ENCODE measurements at regions not wholly inside any gene's neighbourhood (a gene's known extent, or its start where the extent isn't known, plus 50 kb on each side); places are given as distances from the start of the nearest gene placed in this dataset.

DNA sequence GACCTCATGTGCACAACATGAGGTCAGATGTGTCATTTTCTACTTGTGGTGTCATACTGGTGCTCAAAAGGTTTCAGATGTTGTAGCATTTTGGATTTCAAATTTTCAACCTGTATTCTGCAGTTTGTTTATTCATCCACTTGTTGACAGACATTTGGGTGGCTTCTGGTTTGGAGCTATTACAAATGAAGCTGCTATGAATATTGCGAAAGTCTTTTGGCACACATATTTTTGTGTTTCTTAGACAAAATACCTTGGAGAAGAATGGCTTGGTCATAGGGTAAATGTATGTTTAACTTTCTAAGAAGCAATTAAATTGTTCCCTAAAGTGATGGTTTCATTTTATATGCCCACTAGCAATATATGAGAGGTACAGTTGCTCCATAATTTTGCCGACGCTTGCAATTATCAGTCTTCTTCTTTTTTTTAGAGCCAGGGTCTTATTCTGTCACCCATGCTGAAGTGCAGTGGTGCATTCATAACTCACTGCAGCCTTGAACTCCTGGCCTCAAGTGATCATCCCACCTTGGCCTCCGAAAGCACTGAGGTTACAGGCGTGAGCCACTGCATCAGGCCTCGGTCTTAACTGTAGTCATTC is 70.7 kb upstream of the TRPC7 start:
- CTCF ChIA-PET = no interaction called here
- POLR2A ChIA-PET = no interaction called here
- TF ChIP-seq ELF4 (IDR thresholded peaks at IDR 0.05) = no peak
- TF ChIP-seq FOXM1 (IDR thresholded peaks at IDR 0.05; ENCODE audit: borderline replicate concordance) = no peak
- no peak for TF ChIP-seq FOXA1 (IDR thresholded peaks at IDR 0.05)
- no peak for TF ChIP-seq SP1 (IDR thresholded peaks at IDR 0.05)
- TF ChIP-seq CTBP1 (IDR thresholded peaks at IDR 0.05; ENCODE audit: borderline replicate concordance) = no peak
- no peak for TF ChIP-seq HDGF (IDR thresholded peaks at IDR 0.05; ENCODE audit: borderline replicate concordance)
- TF ChIP-seq, protein P1, sequence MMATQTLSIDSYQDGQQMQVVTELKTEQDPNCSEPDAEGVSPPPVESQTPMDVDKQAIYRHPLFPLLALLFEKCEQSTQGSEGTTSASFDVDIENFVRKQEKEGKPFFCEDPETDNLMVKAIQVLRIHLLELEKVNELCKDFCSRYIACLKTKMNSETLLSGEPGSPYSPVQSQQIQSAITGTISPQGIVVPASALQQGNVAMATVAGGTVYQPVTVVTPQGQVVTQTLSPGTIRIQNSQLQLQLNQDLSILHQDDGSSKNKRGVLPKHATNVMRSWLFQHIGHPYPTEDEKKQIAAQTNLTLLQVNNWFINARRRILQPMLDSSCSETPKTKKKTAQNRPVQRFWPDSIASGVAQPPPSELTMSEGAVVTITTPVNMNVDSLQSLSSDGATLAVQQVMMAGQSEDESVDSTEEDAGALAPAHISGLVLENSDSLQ (IDR thresholded peaks at IDR 0.05) = no peak
- no peak for TF ChIP-seq BHLHE40 (IDR thresholded peaks at IDR 0.05; ENCODE audit: borderline replicate concordance)
- no peak for DNase-seq (ENCODE audit: extremely low spot score)

DNA sequence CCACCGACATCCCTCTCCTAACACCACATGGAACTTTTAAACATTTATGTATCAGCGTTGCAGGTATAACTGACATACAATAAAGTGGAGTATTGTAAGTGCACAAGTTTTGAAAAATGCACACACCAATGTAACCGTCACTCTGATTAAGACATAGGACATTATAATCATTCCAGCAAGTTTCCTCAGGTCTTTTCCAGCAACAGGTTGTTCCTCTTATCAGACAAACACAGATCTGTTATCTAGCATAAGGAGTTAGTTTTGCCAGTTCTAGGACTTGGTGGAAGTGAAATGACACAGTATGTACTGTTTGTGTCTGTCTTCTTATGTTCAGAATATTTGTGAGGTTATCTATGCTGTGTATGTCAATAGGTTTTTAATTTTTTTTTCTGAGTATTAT is 69.5 kb upstream of the TRPC7 start:
- ChIA-PET CTCF (no interaction called here), POLR2A (no interaction called here)
- DNase-seq (ENCODE audit: extremely low spot score) = no peak
- no peak for TF ChIP-seq CTBP1 (IDR thresholded peaks at IDR 0.05; ENCODE audit: borderline replicate concordance)
- no peak for TF ChIP-seq ZNF384 (IDR thresholded peaks at IDR 0.05)
- TF ChIP-seq SUZ12 (IDR thresholded peaks at IDR 0.05) = no peak
- no peak for TF ChIP-seq ARNT (IDR thresholded peaks at IDR 0.05)
- TF ChIP-seq LEF1 (IDR thresholded peaks at IDR 0.05; ENCODE audit: borderline replicate concordance) = no peak
- no peak for TF ChIP-seq FOXM1 (IDR thresholded peaks at IDR 0.05; ENCODE audit: borderline replicate concordance)
- no peak for TF ChIP-seq NFRKB (IDR thresholded peaks at IDR 0.05)

DNA sequence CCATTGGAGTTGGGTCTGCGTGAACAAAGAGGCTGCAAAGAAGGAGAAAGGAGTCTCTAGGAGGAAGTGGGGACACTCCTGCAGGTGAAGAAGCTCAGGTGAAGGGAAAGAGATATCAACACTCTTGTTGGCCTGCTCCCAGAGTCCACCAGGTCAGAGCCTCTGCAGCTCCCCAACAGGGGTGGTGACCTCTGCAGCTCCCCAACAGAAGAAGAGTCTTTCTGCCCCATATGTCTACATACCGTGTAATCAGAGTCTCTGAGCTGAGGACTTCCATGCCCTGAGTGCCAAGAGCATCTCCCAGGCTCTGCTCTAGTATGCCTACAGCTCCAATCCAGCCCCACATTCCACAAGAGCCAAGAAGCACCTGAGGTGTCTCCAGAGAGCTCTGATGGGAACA is 67.4 kb upstream of the TRPC7 start:
- no peak for TF ChIP-seq ZNF384 (IDR thresholded peaks at IDR 0.05)
- no peak for TF ChIP-seq ARNT (IDR thresholded peaks at IDR 0.05)
- TF ChIP-seq FOXK2 (IDR thresholded peaks at IDR 0.05) = no peak
- TF ChIP-seq, protein P1 (IDR thresholded peaks at IDR 0.05) = no peak
- no peak for TF ChIP-seq SP1 (IDR thresholded peaks at IDR 0.05)
- TF ChIP-seq FOXA1 (IDR thresholded peaks at IDR 0.05) = no peak
- no peak for DNase-seq (ENCODE audit: extremely low spot score)
- POLR2A ChIA-PET = no interaction called here
- CTCF ChIA-PET = no interaction called here

DNA sequence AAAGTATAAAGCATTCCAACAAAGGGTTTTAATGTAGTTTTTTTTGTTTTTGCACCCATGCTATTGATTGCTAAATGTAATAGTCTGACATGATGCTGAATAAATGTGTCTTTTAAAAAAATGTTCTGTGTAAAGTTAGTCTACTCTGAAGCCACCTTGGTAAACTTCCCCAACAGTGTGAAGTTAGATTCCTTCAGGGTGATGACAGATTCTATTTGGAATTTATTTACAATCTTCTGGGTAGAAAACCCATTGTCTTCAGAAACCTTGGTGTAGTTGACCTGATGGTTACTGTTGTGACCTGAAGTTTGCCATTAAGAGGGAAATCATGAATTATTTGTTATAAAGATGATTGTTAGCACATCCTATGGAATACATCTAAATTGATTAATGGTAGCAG is 64.7 kb upstream of the TRPC7 start:
- TF ChIP-seq ZNF384 (IDR thresholded peaks at IDR 0.05) = no peak
- TF ChIP-seq, protein P1 (IDR thresholded peaks at IDR 0.05) = no peak
- no peak for TF ChIP-seq CTBP1 (IDR thresholded peaks at IDR 0.05; ENCODE audit: borderline replicate concordance)
- TF ChIP-seq TARDBP (IDR thresholded peaks at IDR 0.05) = no peak
- no peak for TF ChIP-seq BHLHE40 (IDR thresholded peaks at IDR 0.05; ENCODE audit: borderline replicate concordance)
- TF ChIP-seq FOXK2 (IDR thresholded peaks at IDR 0.05) = no peak
- TF ChIP-seq ELF4 (IDR thresholded peaks at IDR 0.05) = no peak
- TF ChIP-seq SP1 (IDR thresholded peaks at IDR 0.05) = no peak
- TF ChIP-seq L3MBTL2 (conservative IDR thresholded peaks at IDR 0.05) = no peak
- TF ChIP-seq LEF1 (IDR thresholded peaks at IDR 0.05; ENCODE audit: borderline replicate concordance) = no peak
- TF ChIP-seq SUZ12 (IDR thresholded peaks at IDR 0.05) = no peak
- no peak for TF ChIP-seq FOXM1 (IDR thresholded peaks at IDR 0.05; ENCODE audit: borderline replicate concordance)
- TF ChIP-seq HDGF (IDR thresholded peaks at IDR 0.05; ENCODE audit: borderline replicate concordance) = no peak
- no peak for TF ChIP-seq ARNT (IDR thresholded peaks at IDR 0.05)
- POLR2A ChIA-PET = no interaction called here
- no peak for DNase-seq (ENCODE audit: extremely low spot score)
- CTCF ChIA-PET = no interaction called here

DNA sequence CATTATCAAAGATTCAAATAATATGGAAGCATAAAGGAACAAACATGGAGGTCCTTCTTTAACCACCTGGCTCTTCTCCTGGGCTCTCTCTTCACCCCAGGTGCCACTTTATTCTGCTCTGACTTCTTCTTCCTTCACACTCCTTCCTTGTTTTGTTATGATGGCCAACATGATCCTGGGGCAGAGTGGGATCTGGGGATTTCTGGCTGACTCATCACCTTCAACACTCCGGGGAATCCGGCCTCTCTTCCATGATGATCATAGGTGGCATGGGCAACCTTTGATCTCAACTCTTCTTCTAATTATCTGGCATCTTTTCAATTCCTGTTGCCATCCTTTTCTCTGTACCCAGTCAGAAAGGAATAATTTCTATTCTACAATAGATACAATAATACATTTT is 62.1 kb upstream of the TRPC7 start:
- TF ChIP-seq ARNT (IDR thresholded peaks at IDR 0.05) = no peak
- TF ChIP-seq, protein P1 (IDR thresholded peaks at IDR 0.05) = no peak
- ChIA-PET CTCF (no interaction called here), POLR2A (no interaction called here)
- DNase-seq (ENCODE audit: extremely low spot score) = no peak

DNA sequence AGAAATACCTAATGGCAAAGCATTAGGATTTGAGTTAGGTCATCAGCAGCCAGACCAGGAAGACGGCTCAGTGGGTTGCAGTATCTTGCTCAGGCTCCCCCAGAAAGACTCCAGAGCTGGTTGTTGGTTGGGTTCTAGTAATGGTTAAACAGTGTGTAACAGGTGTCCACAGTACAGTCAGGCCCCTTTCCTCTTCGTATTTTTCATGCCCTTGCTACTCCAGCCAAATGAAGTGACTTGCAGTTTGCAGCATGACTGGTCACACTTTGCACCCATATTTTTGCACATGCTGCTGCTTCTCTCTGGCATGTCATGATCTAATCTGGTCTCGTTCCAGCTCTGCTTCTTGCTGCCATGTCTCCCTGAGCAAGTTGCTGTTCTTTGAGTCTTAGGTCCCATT is 60.6 kb upstream of the TRPC7 start:
- ChIA-PET POLR2A (no interaction called here), CTCF (interaction anchor here (1.3 to 1.6 kb wide), 2 partner anchors 68 to 151 kb away, joined by 3 to 5 read pairs; no protein-coding TSS in a partner anchor)
- no peak for DNase-seq (ENCODE audit: extremely low spot score)
- no peak for TF ChIP-seq HDGF (IDR thresholded peaks at IDR 0.05; ENCODE audit: borderline replicate concordance)
- no peak for TF ChIP-seq LEF1 (IDR thresholded peaks at IDR 0.05; ENCODE audit: borderline replicate concordance)
- no peak for TF ChIP-seq ZNF384 (IDR thresholded peaks at IDR 0.05)
- no peak for TF ChIP-seq CTBP1 (IDR thresholded peaks at IDR 0.05; ENCODE audit: borderline replicate concordance)
- TF ChIP-seq ELF4 (IDR thresholded peaks at IDR 0.05) = no peak
- TF ChIP-seq L3MBTL2 (conservative IDR thresholded peaks at IDR 0.05) = no peak
- no peak for TF ChIP-seq FOXK2 (IDR thresholded peaks at IDR 0.05)
- TF ChIP-seq ARNT (IDR thresholded peaks at IDR 0.05) = no peak
- no peak for TF ChIP-seq SUZ12 (IDR thresholded peaks at IDR 0.05)
- no peak for TF ChIP-seq FOXA1 (IDR thresholded peaks at IDR 0.05)
- TF ChIP-seq, protein P1 (IDR thresholded peaks at IDR 0.05) = no peak
